Mesothelial cell of epicardium (in vitro differentiated cells): ENCODE measurements at regions not wholly inside any gene's neighbourhood (a gene's known extent, or its start where the extent isn't known, plus 50 kb on each side); places are given as distances from the start of the nearest gene placed in this dataset.

ENCODE experiments used
- DNase-seq, 2 experiments: peaks; one replicate each; pipeline ENCODE4 v3.0.0; 2021; ENCODE audit warnings: low spot score in 2 of 2; ENCODE audit not compliant: unreplicated experiment in 2 of 2
- H3K27ac Mint-ChIP-seq: 2 replicates; pipeline ENCODE4 v1.8.0; 2021; ENCODE audit warnings: mixed read lengths
- H3K27me3 Mint-ChIP-seq: 2 replicates; pipeline ENCODE4 v1.8.0; 2021; ENCODE audit warnings: low read depth, mixed read lengths
- H3K36me3 Mint-ChIP-seq: 2 replicates; pipeline ENCODE4 v1.8.0; 2021; ENCODE audit warnings: mixed read lengths
- H3K4me1 Mint-ChIP-seq: 2 replicates; pipeline ENCODE4 v1.8.0; 2021; ENCODE audit warnings: mixed read lengths
- H3K4me3 Mint-ChIP-seq: 2 replicates; pipeline ENCODE4 v1.8.0; 2021; ENCODE audit warnings: mild to moderate bottlenecking, moderate library complexity, mixed read lengths
- H3K9me3 Mint-ChIP-seq: 2 replicates; pipeline ENCODE4 v1.8.0; 2021; ENCODE audit warnings: mixed read lengths
- TF ChIP-seq, protein P1 (sequence below): fragments of 200-600 bp; sonication (generic); IDR thresholded peaks from one replicate; pipeline ENCODE4 v1.5.0; 2021; ENCODE audit warnings: antibody characterized with exemption; ENCODE audit not compliant: unreplicated experiment

DNA sequence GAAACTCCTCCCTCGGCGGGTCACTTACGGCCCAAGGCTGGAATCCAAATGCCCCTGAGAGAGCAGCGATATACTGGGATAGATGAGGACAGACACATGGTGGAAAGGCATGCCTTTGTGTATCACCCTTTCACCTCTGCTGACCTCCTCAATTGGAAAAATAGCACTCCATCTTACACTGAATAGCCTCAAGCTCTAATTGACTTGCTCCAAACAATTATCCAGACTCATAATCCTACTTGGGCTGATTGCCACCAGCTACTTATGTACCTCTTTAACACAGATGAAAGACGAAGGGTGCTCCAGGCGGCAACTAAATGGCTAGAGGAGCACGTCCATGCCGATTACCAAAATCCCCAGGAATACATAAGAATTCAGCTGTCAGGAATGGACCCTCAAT, 1142.2 kb downstream of the ARAP2 start:
- Mint-ChIP-seq H3K4me1 (no peaks in the 10 kb centered on the region), H3K27ac (no peak overlapping the region), H3K9me3 (peaks cover 18% of the 10 kb centered on the region), H3K27me3 (no peaks in the 10 kb centered on the region), H3K36me3 (no peaks in the 10 kb centered on the region), H3K4me3 (no peak overlapping the region)
- DNase-seq, result no peak
- TF ChIP-seq, protein P1, sequence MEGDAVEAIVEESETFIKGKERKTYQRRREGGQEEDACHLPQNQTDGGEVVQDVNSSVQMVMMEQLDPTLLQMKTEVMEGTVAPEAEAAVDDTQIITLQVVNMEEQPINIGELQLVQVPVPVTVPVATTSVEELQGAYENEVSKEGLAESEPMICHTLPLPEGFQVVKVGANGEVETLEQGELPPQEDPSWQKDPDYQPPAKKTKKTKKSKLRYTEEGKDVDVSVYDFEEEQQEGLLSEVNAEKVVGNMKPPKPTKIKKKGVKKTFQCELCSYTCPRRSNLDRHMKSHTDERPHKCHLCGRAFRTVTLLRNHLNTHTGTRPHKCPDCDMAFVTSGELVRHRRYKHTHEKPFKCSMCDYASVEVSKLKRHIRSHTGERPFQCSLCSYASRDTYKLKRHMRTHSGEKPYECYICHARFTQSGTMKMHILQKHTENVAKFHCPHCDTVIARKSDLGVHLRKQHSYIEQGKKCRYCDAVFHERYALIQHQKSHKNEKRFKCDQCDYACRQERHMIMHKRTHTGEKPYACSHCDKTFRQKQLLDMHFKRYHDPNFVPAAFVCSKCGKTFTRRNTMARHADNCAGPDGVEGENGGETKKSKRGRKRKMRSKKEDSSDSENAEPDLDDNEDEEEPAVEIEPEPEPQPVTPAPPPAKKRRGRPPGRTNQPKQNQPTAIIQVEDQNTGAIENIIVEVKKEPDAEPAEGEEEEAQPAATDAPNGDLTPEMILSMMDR, result no peak

DNA sequence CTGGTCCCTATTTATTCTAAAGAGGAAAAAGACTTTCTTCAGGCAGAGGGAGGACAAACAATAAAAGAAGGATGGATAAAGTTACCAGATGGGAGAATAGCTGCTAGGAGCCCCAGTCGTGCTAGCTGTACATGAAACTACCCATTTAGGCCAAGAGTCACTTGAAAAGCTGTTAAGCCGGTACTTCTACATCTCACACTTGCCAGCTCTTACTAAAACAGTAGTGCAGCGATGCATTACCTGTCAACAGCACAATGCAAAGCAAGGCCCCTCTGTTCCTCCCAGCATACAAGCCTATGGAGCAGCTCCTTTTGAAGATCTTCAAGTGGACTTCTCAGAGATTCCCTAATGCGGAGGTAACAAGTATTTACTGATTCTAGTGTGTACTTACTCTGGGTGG, 1138.8 kb downstream of the ARAP2 start:
- no peaks in the 10 kb centered on the region for H3K4me1 Mint-ChIP-seq
- DNase-seq, result no peak
- TF ChIP-seq, protein P1, result no peak
- H3K27ac Mint-ChIP-seq, result no peak overlapping the region
- H3K36me3 Mint-ChIP-seq, result no peaks in the 10 kb centered on the region
- H3K4me3 Mint-ChIP-seq, result no peak overlapping the region
- H3K9me3 Mint-ChIP-seq, result peaks cover 29% of the 10 kb centered on the region
- H3K27me3 Mint-ChIP-seq, result no peaks in the 10 kb centered on the region

DNA sequence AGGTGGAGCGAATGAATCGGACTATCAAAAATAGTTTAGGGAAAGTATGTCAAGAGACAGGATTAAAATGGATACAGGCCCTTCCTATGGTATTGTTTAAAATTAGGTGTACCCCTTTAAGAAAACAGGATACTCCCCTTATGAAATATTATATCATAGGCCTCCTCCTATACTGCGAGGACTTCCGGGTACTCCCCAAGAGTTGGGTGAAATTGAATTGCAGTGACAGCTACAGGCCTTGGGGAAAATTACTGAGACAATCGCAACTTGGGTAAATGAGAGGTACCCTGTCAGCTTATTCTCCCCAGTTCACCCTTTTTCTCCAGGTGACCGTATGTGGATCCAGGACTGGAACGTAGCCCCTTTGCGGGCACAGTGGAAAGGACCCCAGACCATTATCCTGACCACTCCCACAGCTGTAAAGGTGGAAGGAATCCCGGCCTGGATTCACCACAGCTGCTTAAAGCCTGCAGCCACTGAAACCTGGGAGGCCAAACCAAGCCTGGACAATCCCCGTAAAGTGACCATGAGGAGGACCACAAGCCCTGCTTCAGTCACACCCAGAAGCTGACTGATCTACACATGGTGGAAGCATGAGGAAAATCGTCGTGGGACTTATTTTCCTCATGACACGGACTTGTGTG, 1138.1 kb downstream of the ARAP2 start:
- H3K36me3 Mint-ChIP-seq, result no peaks in the 10 kb centered on the region
- no peak for DNase-seq
- H3K4me1 Mint-ChIP-seq, result no peaks in the 10 kb centered on the region
- H3K27me3 Mint-ChIP-seq, result no peaks in the 10 kb centered on the region
- H3K9me3 Mint-ChIP-seq, result peaks cover 28% of the 10 kb centered on the region
- no peak overlapping the region for H3K4me3 Mint-ChIP-seq
- no peak overlapping the region for H3K27ac Mint-ChIP-seq
- TF ChIP-seq, protein P1, result no peak

DNA sequence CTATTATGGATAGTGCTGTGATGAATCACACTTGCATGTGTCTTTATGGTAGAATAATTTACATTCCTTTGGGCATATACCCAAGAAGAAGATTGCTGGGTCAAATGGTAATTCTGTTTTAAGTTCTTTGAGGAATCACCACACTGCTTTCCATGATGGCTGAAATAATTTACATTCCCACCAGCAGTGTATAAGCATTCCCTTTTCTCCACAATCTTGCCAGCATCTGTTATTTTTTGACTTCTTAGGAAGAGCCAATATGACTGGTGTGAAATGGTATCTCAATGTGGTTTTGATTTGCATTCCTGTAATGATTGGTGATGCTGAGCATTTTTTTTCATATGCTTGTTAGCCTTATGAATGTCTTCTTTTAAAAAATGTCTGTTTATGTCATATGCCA, 1120.2 kb downstream of the ARAP2 start:
- Mint-ChIP-seq H3K36me3 (peaks cover 2% of the 10 kb centered on the region), H3K9me3 (peaks cover 17% of the 10 kb centered on the region), H3K27ac (no peak overlapping the region), H3K4me3 (no peak overlapping the region), H3K27me3 (no peaks in the 10 kb centered on the region), H3K4me1 (no peaks in the 10 kb centered on the region)
- DNase-seq, result no peak
- TF ChIP-seq, protein P1, result no peak

DNA sequence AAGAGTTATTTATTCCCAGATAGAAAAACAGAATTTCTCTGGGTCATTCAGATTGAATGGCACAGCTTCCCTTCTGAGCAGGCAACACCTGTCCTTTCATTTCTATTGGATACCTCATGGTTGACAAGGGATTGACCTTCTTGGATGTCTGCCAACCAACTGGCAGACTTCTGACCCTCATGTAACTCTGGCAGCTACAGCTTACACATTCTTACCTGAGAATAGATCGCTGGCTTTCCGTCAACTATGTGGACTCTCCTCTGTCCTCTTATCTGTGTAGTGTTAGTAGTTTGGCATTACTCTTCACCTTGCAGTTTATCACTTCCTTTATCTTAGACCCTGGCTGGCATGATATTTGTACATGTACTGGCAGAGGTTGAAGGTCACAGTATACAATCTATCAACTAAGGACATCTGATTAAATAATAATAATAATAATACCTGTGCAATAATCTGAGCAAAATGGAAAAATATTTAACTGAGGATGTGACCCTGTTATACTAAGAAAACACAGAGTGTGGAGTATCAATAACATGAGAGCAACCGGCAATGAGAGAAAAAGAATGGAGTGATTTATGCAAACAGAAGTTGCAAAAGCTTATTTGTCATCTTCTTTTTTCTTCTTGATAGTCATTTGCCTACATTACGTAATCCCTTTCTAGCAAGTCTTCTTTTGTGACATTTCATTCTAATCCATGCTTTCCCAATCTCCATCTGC, 1118.2 kb downstream of the ARAP2 start:
- DNase-seq, result no peak
- no peak overlapping the region for H3K4me3 Mint-ChIP-seq
- TF ChIP-seq, protein P1, result no peak
- peaks cover 17% of the 10 kb centered on the region for H3K9me3 Mint-ChIP-seq
- peaks cover 2% of the 10 kb centered on the region for H3K36me3 Mint-ChIP-seq
- no peaks in the 10 kb centered on the region for H3K27me3 Mint-ChIP-seq
- H3K27ac Mint-ChIP-seq, result no peak overlapping the region
- H3K4me1 Mint-ChIP-seq, result no peaks in the 10 kb centered on the region
